ENCODE measurements at regions not wholly inside any gene's neighbourhood (a gene's known extent, or its start where the extent isn't known, plus 50 kb on each side); places are given as distances from the start of the nearest gene placed in this dataset.

- no peak for TF ChIP-seq EZH2 (IDR thresholded peaks at IDR 0.05; ENCODE audit: insufficient read depth, poor library complexity, severe bottlenecking)
- TF ChIP-seq EZH2phosphoT487 (IDR thresholded peaks at IDR 0.05; ENCODE audit: insufficient read depth, low read depth) = no peak
- Histone ChIP-seq H2AFZ (no peak overlapping the region), H3K27ac (no peak overlapping the region), H3K4me3 (no peak overlapping the region), H3K9me2 (ENCODE audit: insufficient read depth) (no peaks in the 10 kb centered on the region), H4K20me1 (ENCODE audit: insufficient read depth) (no peaks in the 10 kb centered on the region), H3K36me3 (ENCODE audit: low read depth) (peaks cover 20% of the 10 kb centered on the region), H3F3A (ENCODE audit: insufficient read depth) (peaks cover 12% of the 10 kb centered on the region; the same call in 1 of the 2 replicates), H3K79me2 (ENCODE audit: insufficient read depth) (0 out of 2 replicates have a peak, but pooled peaks cover 6% of the 10 kb centered on the region), H3K4me1 (ENCODE audit: insufficient read depth) (no peaks in the 10 kb centered on the region), H3K9ac (no peak overlapping the region), H3K27me3 (replicated peaks; ENCODE audit: insufficient read depth) (no peaks in the 10 kb centered on the region), H3K4me2 (ENCODE audit: unreplicated experiment) (no peak overlapping the region), H3K9me3 (ENCODE audit: low read depth) (no peaks in the 10 kb centered on the region)
- no peak for DNase-seq
- in situ Hi-C loops (cut with MboI) = no loop called here
- 58 to 59% methylated on average over 12 of the region's 12 CpGs for WGBS, 2 experiments (ENCODE audit: low coverage in 1 of 2, low lambda C conversion rate in 2 of 2, missing lambda C conversion rate in 2 of 2)
Observed at GRCh38 chr14:101037021-101037817, 133.7 kb upstream of the RTL1 start.

- WGBS, 2 experiments (ENCODE audit: low coverage in 1 of 2, low lambda C conversion rate in 2 of 2, missing lambda C conversion rate in 2 of 2) = 68 to 70% methylated on average over 15 of the region's 15 CpGs
- Histone ChIP-seq H3K4me3 (no peak overlapping the region), H3K4me1 (ENCODE audit: insufficient read depth) (no peaks in the 10 kb centered on the region), H2AFZ (no peak overlapping the region), H3K9ac (no peak overlapping the region), H3K27me3 (replicated peaks; ENCODE audit: insufficient read depth) (no peaks in the 10 kb centered on the region), H3K36me3 (ENCODE audit: low read depth) (peaks cover 20% of the 10 kb centered on the region), H3F3A (ENCODE audit: insufficient read depth) (0 out of 2 replicates have a peak, but pooled peaks cover 6% of the 10 kb centered on the region), H3K9me2 (ENCODE audit: insufficient read depth) (no peaks in the 10 kb centered on the region), H4K20me1 (ENCODE audit: insufficient read depth) (no peaks in the 10 kb centered on the region), H3K79me2 (ENCODE audit: insufficient read depth) (0 out of 2 replicates have a peak, but pooled peaks cover 6% of the 10 kb centered on the region), H3K27ac (no peak overlapping the region), H3K9me3 (ENCODE audit: low read depth) (no peaks in the 10 kb centered on the region), H3K4me2 (ENCODE audit: unreplicated experiment) (no peak overlapping the region)
- no peak for DNase-seq
- TF ChIP-seq EZH2phosphoT487 (IDR thresholded peaks at IDR 0.05; ENCODE audit: insufficient read depth, low read depth) = no peak
- TF ChIP-seq EZH2 (IDR thresholded peaks at IDR 0.05; ENCODE audit: insufficient read depth, poor library complexity, severe bottlenecking) = no peak
- in situ Hi-C loops (cut with MboI) = no loop called here
Observed at GRCh38 chr14:101039031-101039754, 135.7 kb upstream of the RTL1 start.

- Histone ChIP-seq H3K36me3 (ENCODE audit: low read depth) (peaks cover 20% of the 10 kb centered on the region), H3K27me3 (replicated peaks; ENCODE audit: insufficient read depth) (no peaks in the 10 kb centered on the region), H3K4me3 (no peak overlapping the region), H2AFZ (no peak overlapping the region), H3K9ac (no peak overlapping the region), H3K79me2 (ENCODE audit: insufficient read depth) (0 out of 2 replicates have a peak, but pooled peaks cover 6% of the 10 kb centered on the region), H3K27ac (no peak overlapping the region), H4K20me1 (ENCODE audit: insufficient read depth) (no peaks in the 10 kb centered on the region), H3F3A (ENCODE audit: insufficient read depth) (0 out of 2 replicates have a peak, but pooled peaks cover 6% of the 10 kb centered on the region), H3K9me2 (ENCODE audit: insufficient read depth) (no peaks in the 10 kb centered on the region), H3K4me2 (ENCODE audit: unreplicated experiment) (no peak overlapping the region), H3K9me3 (ENCODE audit: low read depth) (no peaks in the 10 kb centered on the region), H3K4me1 (ENCODE audit: insufficient read depth) (no peaks in the 10 kb centered on the region)
- 78 to 81% methylated on average over 15 of the region's 15 CpGs for WGBS, 2 experiments (ENCODE audit: low coverage in 1 of 2, low lambda C conversion rate in 2 of 2, missing lambda C conversion rate in 2 of 2)
- no peak for DNase-seq
- TF ChIP-seq EZH2 (IDR thresholded peaks at IDR 0.05; ENCODE audit: insufficient read depth, poor library complexity, severe bottlenecking) = no peak
- TF ChIP-seq EZH2phosphoT487 (IDR thresholded peaks at IDR 0.05; ENCODE audit: insufficient read depth, low read depth) = no peak
- in situ Hi-C loops (cut with MboI) = no loop called here
Observed at GRCh38 chr14:101039755-101040138, 136.2 kb upstream of the RTL1 start.

- no peaks in the 10 kb centered on the region for H3K4me1 ChIP-seq (ENCODE audit: insufficient read depth)
- H3K4me3 ChIP-seq = no peak overlapping the region
- no peak overlapping the region for H3K4me2 ChIP-seq (ENCODE audit: unreplicated experiment)
- H3K9me3 ChIP-seq (ENCODE audit: low read depth) = no peaks in the 10 kb centered on the region
- H3K36me3 ChIP-seq (ENCODE audit: low read depth) = peaks cover 28% of the 10 kb centered on the region
- H3F3A ChIP-seq (ENCODE audit: insufficient read depth) = 0 out of 2 replicates have a peak, but pooled peaks cover 6% of the 10 kb centered on the region
- WGBS, 2 experiments (ENCODE audit: low coverage in 1 of 2, low lambda C conversion rate in 2 of 2, missing lambda C conversion rate in 2 of 2) = 74 to 75% methylated on average over 21 of the region's 21 CpGs
- no peaks in the 10 kb centered on the region for H4K20me1 ChIP-seq (ENCODE audit: insufficient read depth)
- no peaks in the 10 kb centered on the region for H3K9me2 ChIP-seq (ENCODE audit: insufficient read depth)
- no peak overlapping the region for H3K27ac ChIP-seq
- H3K27me3 ChIP-seq (replicated peaks; ENCODE audit: insufficient read depth) = no peaks in the 10 kb centered on the region
- in situ Hi-C loops (cut with MboI) = no loop called here
- no peak for DNase-seq
- H3K9ac ChIP-seq = no peak overlapping the region
- no peak overlapping the region for H2AFZ ChIP-seq
- 0 out of 2 replicates have a peak, but pooled peaks cover 6% of the 10 kb centered on the region for H3K79me2 ChIP-seq (ENCODE audit: insufficient read depth)
- TF ChIP-seq EZH2 (IDR thresholded peaks at IDR 0.05; ENCODE audit: insufficient read depth, poor library complexity, severe bottlenecking) (no peak), EZH2phosphoT487 (IDR thresholded peaks at IDR 0.05; ENCODE audit: insufficient read depth, low read depth) (no peak)
Observed at GRCh38 chr14:101040538-101041442, 137.3 kb upstream of the RTL1 start.
